A673 (cell line): ENCODE measurements at regions not wholly inside any gene's neighbourhood (a gene's known extent, or its start where the extent isn't known, plus 50 kb on each side); places are given as distances from the start of the nearest gene placed in this dataset.

Source experiments
- BruUV-seq: library from RNA; stranded (reverse); fragments of 400-500 nt; replicated peaks from 2 replicates; lab custom pipeline; 2021; lab: Mats Ljungman, UMichigan
- CTCF ChIA-PET: fragments of 300-600 bp; sonication (Branson Sonifier 250); formaldehyde crosslinking; loops from one replicate; lab custom pipeline; 2022; ENCODE audit warnings: antibody characterized with exemption; lab: Charles Lee
- POLR2A ChIA-PET: fragments of 300-600 bp; sonication (Branson Sonifier 250); formaldehyde crosslinking; loops from one replicate; lab custom pipeline; 2022; ENCODE audit warnings: antibody characterized with exemption; ENCODE audit not compliant: low non-redundant PET; lab: Charles Lee
- DNase-seq: peaks from one replicate; pipeline ENCODE4 v3.0.0-alpha.2; 2015; ENCODE audit warnings: low spot score
- H3K27ac ChIP-seq: fragments of 200-600 bp; sonication (generic); 2 replicates; pipeline ENCODE4 v1.5.1; 2016; ENCODE audit warnings: mixed run types, low read depth, mild to moderate bottlenecking, mixed read lengths, antibody characterized with exemption, low read length; ENCODE audit not compliant: poor library complexity, severe bottlenecking
- H3K27me3 ChIP-seq: fragments of 200-600 bp; sonication (generic); replicated peaks from 2 replicates; pipeline ENCODE4 v1.6.1; 2017; ENCODE audit warnings: mixed run types, low read depth, mild to moderate bottlenecking, mixed read lengths, antibody characterized with exemption, low read length; ENCODE audit not compliant: insufficient read depth, poor library complexity
- H3K36me3 ChIP-seq: fragments of 200-600 bp; sonication (generic); 2 replicates; pipeline ENCODE4 v1.6.1; 2016; ENCODE audit warnings: mixed run types, mild to moderate bottlenecking, mixed read lengths, antibody characterized with exemption, low read length; ENCODE audit not compliant: insufficient read depth, poor library complexity, severe bottlenecking
- H3K4me1 ChIP-seq: fragments of 200-600 bp; sonication (generic); 2 replicates; pipeline ENCODE4 v1.6.1; 2017; ENCODE audit warnings: mixed run types, mild to moderate bottlenecking, mixed read lengths, antibody characterized with exemption, low read length; ENCODE audit not compliant: insufficient read depth, poor library complexity, severe bottlenecking
- H3K4me3 ChIP-seq: fragments of 200-600 bp; sonication (generic); 2 replicates; pipeline ENCODE4 v1.5.1; 2016; ENCODE audit warnings: low read depth, mixed run types, mild to moderate bottlenecking, mixed read lengths, low read length; ENCODE audit not compliant: poor library complexity, severe bottlenecking
- H3K9me3 ChIP-seq: fragments of 200-600 bp; sonication (generic); 2 replicates; pipeline ENCODE4 v1.6.1; 2016; ENCODE audit warnings: mixed run types, low read depth, mild to moderate bottlenecking, mixed read lengths, antibody characterized with exemption, low read length; ENCODE audit not compliant: poor library complexity, severe bottlenecking
- EZH2 ChIP-seq: fragments of 200-600 bp; sonication (generic); IDR thresholded peaks from 2 replicates; pipeline ENCODE4 v1.6.1; 2017; ENCODE audit warnings: borderline replicate concordance, low read depth, mild to moderate bottlenecking, mixed read lengths, antibody characterized with exemption, low read length; ENCODE audit not compliant: poor library complexity, severe bottlenecking
- intact Hi-C: fragments of 100-400 bp; cut with micrococcal nuclease; formaldehyde crosslinking; loops from one replicate; pipeline ENCODE4 v1.10.0; 2022; ENCODE audit not compliant: unreplicated experiment
- TF ChIP-seq, protein P1 (sequence below): fragments of 300-800, 200-600 bp; sonication (generic); conservative IDR thresholded peaks from 2 replicates; pipeline ENCODE4 v1.5.1; 2017; ENCODE audit warnings: low read depth, mild to moderate bottlenecking, antibody characterized with exemption, low read length, moderate library complexity, mixed read lengths

DNA sequence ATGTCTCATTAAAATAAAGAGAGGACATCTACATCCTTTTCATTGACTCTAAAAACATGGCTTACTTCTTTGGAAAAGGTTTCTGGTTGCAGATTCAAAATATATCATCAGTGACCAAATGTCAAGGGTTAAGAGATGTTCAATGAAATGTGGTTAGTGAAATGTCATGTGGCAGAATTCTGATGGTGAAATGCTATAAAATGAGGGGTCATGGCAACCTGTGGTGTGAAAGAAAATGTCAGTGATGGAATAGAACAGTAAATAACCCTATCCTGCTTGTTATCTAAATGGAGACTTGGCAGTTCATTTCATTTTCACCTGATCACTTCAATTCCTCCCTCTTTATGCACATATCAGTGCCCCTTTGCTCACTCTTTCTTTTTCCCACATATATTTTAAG is 79.4 kb downstream of the TFPI2 start:
- H3K9me3 ChIP-seq = no peaks in the 10 kb centered on the region
- CTCF ChIA-PET = no interaction called here
- H3K27ac ChIP-seq = no peak overlapping the region
- intact Hi-C loops = no loop called here
- H3K4me1 ChIP-seq = no peaks in the 10 kb centered on the region
- H3K4me3 ChIP-seq = no peak overlapping the region
- H3K36me3 ChIP-seq = no peaks in the 10 kb centered on the region
- TF ChIP-seq EZH2 = no peak
- TF ChIP-seq, protein P1, sequence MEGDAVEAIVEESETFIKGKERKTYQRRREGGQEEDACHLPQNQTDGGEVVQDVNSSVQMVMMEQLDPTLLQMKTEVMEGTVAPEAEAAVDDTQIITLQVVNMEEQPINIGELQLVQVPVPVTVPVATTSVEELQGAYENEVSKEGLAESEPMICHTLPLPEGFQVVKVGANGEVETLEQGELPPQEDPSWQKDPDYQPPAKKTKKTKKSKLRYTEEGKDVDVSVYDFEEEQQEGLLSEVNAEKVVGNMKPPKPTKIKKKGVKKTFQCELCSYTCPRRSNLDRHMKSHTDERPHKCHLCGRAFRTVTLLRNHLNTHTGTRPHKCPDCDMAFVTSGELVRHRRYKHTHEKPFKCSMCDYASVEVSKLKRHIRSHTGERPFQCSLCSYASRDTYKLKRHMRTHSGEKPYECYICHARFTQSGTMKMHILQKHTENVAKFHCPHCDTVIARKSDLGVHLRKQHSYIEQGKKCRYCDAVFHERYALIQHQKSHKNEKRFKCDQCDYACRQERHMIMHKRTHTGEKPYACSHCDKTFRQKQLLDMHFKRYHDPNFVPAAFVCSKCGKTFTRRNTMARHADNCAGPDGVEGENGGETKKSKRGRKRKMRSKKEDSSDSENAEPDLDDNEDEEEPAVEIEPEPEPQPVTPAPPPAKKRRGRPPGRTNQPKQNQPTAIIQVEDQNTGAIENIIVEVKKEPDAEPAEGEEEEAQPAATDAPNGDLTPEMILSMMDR = no peak
- no peak for DNase-seq
- POLR2A ChIA-PET = no interaction called here
- no peaks in the 10 kb centered on the region for H3K27me3 ChIP-seq
- BruUV-seq = no TSS peak

DNA sequence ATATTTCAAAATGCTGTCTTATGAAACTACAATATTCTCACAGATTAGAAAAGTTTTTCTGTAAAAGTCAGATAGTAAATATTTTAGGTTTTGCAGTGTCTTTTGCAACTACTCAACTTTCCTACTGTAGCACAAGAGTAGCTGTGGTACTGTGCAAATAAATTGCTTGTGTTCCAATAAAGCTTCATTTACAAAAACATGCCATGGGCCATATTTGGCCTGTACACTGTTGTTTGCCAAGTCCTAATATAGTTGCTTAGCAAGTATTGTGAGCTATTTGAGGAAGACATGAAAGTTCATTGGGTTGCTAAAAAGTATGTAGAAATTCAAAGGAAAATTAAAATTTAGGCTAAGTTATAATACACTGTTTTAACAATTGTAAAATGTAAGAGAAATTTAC is 80.0 kb downstream of the TFPI2 start:
- no TSS peak for BruUV-seq
- POLR2A ChIA-PET = no interaction called here

DNA sequence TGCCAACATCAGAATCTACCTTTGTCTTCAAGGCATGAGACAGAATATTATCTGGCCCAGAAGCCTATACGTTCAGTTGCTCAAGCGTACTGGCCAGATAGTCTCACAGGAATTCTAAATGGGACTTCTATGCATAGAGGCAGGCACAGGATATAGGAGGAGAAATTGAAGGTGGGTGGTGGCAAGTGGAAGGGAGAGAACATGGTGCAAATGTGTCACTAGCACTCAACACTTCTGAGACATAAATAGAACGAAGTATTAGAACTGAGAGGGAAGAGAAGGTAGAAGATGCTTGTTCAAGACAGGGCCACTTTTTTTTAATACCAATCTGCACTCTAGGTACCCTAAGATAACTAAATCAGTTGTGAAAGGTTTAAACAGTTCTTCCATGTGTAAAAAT is 85.8 kb downstream of the TFPI2 start:
- Histone ChIP-seq H3K27me3 (no peaks in the 10 kb centered on the region), H3K9me3 (no peaks in the 10 kb centered on the region), H3K4me3 (no peak overlapping the region), H3K4me1 (no peaks in the 10 kb centered on the region), H3K36me3 (no peaks in the 10 kb centered on the region), H3K27ac (no peak overlapping the region)
- no peak for DNase-seq
- ChIA-PET POLR2A (no interaction called here), CTCF (no interaction called here)
- no peak for TF ChIP-seq EZH2
- TF ChIP-seq, protein P1 = no peak
- intact Hi-C loops = loop anchor here (10.0 kb wide), 1 partner anchor 280 kb away; no protein-coding TSS in a partner anchor
- no TSS peak for BruUV-seq

More for the DNA sequence above, 80.0 kb downstream of the TFPI2 start:
- Histone ChIP-seq H3K27me3 (no peaks in the 10 kb centered on the region), H3K9me3 (no peaks in the 10 kb centered on the region), H3K27ac (no peak overlapping the region), H3K4me1 (no peaks in the 10 kb centered on the region), H3K36me3 (no peaks in the 10 kb centered on the region), H3K4me3 (no peak overlapping the region)
- no peak for DNase-seq
- intact Hi-C loops = no loop called here
- no peak for TF ChIP-seq EZH2
- TF ChIP-seq, protein P1 = no peak
- CTCF ChIA-PET = no interaction called here
